HG03457 (cell line): ENCODE measurements at regions not wholly inside any gene's neighbourhood (a gene's known extent, or its start where the extent isn't known, plus 50 kb on each side); places are given as distances from the start of the nearest gene placed in this dataset.
"Not testable (repeated sequence)": the region's sequence is repeated elsewhere in the genome, so short reads cannot be mapped to it uniquely, and the experiment has no call there.

Experiments used
- ATAC-seq: cut with Tn5 transposase; IDR thresholded peaks from one replicate; pipeline ENCODE4 v1.9.1; 2021; ENCODE audit warnings: moderate number of reproducible peaks; ENCODE audit not compliant: unreplicated experiment

- ATAC-seq = no peak
Measured at GRCh38 chr10:28137907-28138880, 139.3 kb upstream of the ODAD2 start.

- no peak for ATAC-seq
Measured at GRCh38 chr10:28135258-28135657, 136.4 kb upstream of the ODAD2 start.

GRCh38 chr10:28130267-28130666 is 131.4 kb upstream of the ODAD2 start:
- no peak for ATAC-seq

GRCh38 chr10:28127881-28128280 is 129.0 kb upstream of the ODAD2 start:
- no peak for ATAC-seq

GRCh38 chr10:28125701-28126100 is 126.8 kb upstream of the ODAD2 start:
- ATAC-seq = no peak

- ATAC-seq = no peak
Measured at GRCh38 chr10:28120795-28121194, 121.9 kb upstream of the ODAD2 start.

GRCh38 chr10:28120043-28120749 is 121.3 kb upstream of the ODAD2 start:
- no peak for ATAC-seq

- no peak for ATAC-seq
Measured at GRCh38 chr10:28118985-28119628, 120.2 kb upstream of the ODAD2 start.

- no peak for ATAC-seq
Measured at GRCh38 chr10:28113202-28113601, 114.3 kb upstream of the ODAD2 start.

GRCh38 chr10:28111712-28112111 is 112.8 kb upstream of the ODAD2 start:
- ATAC-seq = no peak

- no peak for ATAC-seq
Measured at GRCh38 chr10:28105561-28105960, 106.7 kb upstream of the ODAD2 start.

GRCh38 chr10:28097633-28098032 is 98.8 kb upstream of the ODAD2 start:
- no peak for ATAC-seq

- no peak for ATAC-seq
Measured at GRCh38 chr10:28095791-28096378, 97.0 kb upstream of the ODAD2 start.

- ATAC-seq = no peak
Measured at GRCh38 chr10:28094121-28094520, 95.2 kb upstream of the ODAD2 start.

GRCh38 chr10:28091913-28092312 is 93.0 kb upstream of the ODAD2 start:
- ATAC-seq = no peak

- ATAC-seq = no peak
Measured at GRCh38 chr10:28090506-28090905, 91.6 kb upstream of the ODAD2 start.

GRCh38 chr10:28089467-28089866 is 90.6 kb upstream of the ODAD2 start:
- no peak for ATAC-seq

GRCh38 chr10:28087661-28088351 is 88.9 kb upstream of the ODAD2 start:
- no peak for ATAC-seq

- ATAC-seq = not testable (repeated sequence)
Measured at GRCh38 chr10:28085760-28086159, 86.9 kb upstream of the ODAD2 start.

- ATAC-seq = no peak
Measured at GRCh38 chr10:28082885-28083284, 84.0 kb upstream of the ODAD2 start.

- ATAC-seq = no peak
Measured at GRCh38 chr10:28082316-28082715, 83.4 kb upstream of the ODAD2 start.
